ENCODE measurements at regions not wholly inside any gene's neighbourhood (a gene's known extent, or its start where the extent isn't known, plus 50 kb on each side); places are given as distances from the start of the nearest gene placed in this dataset.

DNA sequence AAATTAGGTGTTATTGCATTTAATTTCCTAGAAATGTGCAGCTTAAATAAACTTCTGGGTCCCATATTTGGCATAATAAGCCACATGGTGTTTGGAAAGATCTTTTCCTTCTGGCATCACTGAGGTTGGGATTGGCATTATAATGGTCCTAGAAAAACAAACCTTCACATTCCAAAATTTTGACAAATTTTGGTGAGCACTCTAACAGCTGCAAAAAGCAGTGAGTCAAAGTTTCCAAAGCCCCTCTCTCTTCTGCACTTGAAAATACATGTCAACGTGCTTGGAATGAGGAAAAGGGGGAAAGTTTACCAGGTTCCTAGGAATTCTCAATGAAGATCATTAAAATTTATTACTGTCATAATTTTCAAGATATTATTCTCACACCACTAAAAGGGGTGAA lies 77.8 kb upstream of the STK17B start:
- no peak for DNase-seq

DNA sequence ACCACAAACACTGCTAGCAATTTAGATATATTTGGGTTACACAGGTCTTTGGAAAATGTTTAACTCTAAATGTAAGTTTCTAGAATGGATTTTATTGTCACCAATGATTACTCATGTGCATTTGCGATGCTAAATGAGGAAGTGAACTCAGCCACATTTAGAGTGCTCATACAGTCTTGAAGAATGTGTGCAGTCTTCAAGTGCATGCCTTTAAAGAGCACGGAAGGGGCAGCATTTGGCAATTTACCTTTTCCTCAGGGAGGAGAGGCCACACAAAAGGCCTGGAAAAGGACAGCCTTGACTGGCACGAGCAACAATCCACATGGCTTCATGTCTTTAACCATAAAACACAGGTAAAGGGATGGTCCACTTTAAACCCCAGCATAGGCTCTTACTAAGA lies 78.5 kb upstream of the STK17B start:
- DNase-seq, result no peak

- no peak for DNase-seq
Observed at GRCh38 chr2:196251132-196251531, 79.8 kb upstream of the STK17B start.

DNA sequence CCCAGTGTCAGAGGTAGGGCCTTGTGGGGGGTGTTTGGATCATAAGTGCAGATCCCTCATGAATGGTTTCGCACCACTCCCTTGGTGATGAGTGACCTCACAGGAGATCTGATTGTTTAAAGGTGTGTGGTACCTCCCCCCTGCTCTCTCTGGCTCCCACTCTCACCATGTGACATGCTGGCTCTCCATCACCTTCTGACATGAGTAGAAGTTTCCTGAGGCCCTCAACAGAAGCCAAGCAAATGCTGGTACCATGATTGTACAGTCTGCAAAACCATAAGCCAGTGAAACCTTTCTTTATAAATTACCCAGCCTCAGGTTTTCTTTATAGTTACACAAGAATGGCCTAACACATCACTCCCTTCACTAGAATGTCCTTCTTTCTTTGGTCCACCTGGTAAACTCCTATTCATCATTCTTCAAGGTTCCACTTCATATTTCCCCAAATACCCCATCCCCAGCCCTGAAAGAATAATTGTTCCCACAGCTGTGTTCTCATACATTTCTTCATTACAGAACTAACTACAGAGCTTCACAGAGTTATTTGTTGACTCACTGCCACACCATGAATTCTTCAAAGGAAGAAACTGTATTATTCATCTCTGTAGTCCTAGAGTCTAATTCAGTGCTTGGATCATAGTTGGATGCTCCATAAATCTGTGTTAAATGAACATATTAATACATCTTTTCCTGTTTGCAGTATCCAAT lies 81.2 kb upstream of the STK17B start:
- no peak for DNase-seq

DNA sequence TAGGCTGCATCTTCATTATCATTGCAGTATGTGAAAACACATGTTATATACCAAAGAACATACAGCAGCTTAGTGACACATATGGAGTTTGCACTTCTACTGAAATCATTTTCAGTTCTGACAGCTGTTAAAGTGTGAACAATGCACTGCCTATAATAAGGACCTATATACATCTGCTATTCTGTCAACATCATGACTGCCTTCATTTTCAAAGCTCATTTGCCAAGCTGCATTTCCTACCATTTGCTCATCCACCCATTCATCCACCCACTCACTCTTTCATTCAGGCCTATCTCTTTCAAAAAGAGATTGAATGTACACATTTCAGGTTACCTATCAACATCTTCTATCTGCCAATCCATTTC lies 81.7 kb upstream of the STK17B start:
- no peak for DNase-seq

DNA sequence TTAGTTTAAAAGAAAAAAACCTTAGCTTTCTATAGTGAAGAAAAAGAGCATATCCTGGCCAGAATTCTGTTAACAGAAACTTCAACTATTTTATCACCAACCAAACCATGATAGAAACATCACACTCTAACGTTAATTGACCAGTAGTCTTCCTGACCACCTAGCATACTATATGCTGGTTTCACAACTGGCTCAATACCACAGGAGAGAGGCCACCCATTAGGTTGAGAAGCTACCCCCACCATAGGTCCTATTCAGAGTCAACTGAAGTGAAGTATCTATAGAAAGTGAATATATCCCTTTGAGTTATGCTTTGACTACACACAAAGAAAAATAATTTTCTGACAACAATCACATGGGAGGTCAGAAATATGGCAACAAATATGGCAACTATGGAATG lies 85.2 kb upstream of the STK17B start:
- DNase-seq, result no peak

GRCh38 chr2:196257086-196257485 lies 85.7 kb upstream of the STK17B start:
- no peak for DNase-seq

DNA sequence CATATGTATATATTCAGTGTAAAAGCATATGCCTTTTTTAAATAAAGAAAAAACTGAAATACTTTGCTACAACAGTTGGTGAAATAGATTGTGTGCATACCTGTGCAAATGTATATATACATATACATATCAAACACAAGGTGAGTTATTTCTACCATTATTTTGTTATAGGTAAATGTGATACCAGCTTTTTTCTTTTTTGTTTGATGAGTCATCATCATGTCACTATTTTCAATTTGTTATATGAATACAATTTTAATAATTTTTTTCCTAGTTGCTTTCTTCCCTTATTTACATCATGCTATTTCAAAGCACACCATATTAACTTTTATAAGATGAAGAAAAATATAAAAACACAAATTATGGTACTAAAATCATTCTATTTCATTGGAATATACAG lies 87.0 kb upstream of the STK17B start:
- no peak for DNase-seq

DNA sequence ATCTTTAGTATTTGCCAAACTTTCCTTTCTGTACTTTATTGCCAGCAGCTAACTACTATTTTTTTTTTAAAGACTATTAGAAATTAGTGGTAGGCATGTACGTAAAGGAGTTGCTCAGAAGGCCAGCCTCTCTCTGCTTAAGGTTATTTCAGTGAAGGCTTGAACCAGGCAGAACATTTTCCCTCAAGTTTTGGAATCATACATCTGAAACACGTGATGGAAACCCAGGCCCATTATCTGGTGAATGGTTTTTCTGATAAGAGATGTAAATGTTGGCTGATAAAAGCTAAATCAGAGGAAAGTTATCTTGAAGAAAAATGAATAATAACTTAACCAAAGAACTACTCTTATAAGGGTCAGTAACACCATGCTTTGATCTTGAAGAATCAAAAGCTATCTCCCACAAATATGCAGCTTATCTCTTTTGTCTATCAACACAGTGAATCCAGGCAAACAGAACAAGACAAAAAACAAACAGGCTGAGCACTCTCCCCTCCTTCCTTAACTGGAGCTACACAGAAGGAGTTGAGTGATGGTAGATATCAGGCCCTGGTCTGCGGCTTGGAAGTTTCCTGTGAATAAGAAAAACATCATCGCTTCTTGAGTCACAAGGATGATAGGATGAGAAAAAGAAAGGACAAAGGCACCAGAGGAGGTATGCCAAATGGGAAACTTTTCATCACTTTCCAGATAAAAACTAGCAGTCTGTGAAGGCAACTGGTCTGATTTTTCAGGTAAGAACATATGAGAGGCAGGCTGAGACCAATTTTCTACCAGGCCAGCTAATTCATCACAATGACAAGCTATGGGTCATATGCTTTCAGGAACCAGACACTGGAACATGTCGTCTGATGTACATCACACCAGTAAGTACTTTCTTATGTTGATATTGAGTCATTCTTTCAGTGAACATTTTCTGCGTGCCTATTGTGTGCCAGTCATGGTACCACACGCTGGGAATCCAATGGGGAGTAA lies 88.4 kb upstream of the STK17B start:
- no peak for DNase-seq

GRCh38 chr2:196260546-196260945 lies 89.2 kb upstream of the STK17B start:
- DNase-seq, result no peak

- no peak for DNase-seq
Observed at GRCh38 chr2:196262606-196263005, 91.2 kb upstream of the STK17B start.

DNA sequence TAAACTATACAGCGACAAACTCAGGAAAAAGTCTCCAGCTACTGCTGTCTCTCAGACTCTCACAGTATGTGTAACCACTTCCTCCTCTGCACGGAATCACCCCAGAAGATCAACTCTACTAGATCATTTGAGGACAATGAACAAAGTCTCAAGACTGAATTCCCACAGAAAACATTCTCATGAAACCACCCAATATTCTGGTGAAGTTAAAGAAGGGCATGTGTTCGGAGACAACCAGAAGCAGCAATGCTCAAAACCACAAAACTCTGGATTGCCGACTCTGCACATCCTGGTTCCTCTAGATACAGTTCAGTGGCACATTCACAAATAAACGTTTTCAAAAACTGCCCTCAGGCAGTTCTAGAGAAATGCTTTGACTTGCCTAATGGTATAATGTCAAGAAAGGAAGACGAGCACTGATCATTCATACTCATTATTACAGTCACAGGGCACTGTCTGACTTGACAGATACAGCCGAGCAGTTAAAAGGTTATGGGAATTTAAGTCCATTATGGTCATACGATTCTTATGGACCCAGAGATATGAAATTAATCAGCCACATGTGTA lies 91.9 kb upstream of the STK17B start:
- DNase-seq, result peak; percentile 27

DNA sequence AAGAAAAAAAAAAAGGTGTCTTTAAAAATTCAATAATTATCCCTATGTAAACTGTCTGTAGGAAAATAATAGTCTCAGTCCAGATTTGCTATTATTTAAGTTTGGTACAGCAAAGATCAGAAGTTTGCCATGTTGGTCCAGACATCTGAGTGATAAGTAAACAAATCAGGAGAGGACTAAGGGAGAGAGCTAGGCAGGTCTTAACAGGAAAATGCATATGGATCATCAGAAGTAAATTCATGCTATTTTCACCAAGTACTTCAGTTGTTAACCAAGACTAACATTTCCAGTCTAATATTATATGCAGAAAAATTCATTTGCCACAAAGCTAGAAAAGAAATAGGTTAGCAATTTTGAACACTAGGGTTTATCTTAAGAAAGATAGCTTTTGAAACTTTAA lies 95.0 kb upstream of the STK17B start:
- DNase-seq, result no peak

- DNase-seq, result no peak
Observed at GRCh38 chr2:196266855-196267254, 95.5 kb upstream of the STK17B start.

DNA sequence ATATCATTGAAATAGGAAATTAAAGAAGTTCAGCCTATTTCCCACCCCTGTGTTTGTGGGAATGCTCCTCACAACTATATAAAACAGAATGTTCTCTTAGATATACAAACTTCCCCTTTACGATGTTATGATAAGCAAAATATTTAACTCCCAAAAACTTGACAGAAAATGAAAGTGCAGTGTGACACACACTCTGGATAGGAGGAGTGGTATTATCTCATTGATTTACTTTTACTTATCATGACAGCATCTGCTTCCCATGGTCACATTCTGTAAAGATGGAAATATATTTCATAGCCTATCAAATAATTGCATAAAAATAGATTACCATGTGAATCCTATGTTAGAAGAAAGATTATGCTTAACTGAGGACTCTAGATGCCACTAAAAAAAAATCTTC lies 96.6 kb upstream of the STK17B start:
- DNase-seq, result no peak

DNA sequence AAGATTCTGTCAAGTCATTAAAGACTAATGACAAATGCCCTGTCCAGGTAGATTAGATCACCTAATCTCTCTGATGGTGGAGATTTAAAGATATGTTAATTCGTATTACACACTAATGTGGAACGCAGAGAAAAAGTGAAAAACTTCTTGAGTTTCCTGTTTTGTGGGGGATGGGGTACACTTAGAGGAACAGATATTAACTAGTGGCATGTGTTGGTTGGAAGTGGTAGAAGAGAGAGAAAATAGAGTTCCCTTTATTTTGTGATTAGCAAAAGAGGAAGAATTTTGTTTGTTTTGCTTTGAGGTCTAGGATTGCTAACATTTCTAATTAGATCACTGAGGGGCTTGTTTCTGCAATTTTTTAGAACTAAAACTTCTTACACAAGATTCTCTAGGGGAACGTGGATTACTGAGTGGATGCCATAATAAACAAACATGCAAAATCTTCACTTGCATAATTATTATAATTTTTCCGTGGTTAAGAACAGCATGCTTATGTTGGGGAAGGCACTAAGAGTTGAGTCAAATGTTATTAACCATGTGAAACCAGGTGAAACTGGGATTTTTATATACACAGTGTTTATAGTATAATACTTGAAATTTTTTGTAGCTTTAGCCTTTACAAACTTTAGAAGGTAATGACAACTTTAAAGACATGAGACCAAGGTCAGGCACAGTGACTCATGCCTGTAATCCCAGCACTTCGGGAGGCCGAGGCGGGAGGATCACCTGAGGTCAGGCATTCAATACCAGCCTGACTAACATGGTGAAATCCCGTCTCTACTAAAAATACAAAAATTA lies 97.4 kb upstream of the STK17B start:
- DNase-seq, result no peak

- no peak for DNase-seq
Observed at GRCh38 chr2:196271795-196272194, 100.4 kb upstream of the STK17B start.

- no peak for DNase-seq
Observed at GRCh38 chr2:196274387-196274809, 103.0 kb upstream of the STK17B start.

DNA sequence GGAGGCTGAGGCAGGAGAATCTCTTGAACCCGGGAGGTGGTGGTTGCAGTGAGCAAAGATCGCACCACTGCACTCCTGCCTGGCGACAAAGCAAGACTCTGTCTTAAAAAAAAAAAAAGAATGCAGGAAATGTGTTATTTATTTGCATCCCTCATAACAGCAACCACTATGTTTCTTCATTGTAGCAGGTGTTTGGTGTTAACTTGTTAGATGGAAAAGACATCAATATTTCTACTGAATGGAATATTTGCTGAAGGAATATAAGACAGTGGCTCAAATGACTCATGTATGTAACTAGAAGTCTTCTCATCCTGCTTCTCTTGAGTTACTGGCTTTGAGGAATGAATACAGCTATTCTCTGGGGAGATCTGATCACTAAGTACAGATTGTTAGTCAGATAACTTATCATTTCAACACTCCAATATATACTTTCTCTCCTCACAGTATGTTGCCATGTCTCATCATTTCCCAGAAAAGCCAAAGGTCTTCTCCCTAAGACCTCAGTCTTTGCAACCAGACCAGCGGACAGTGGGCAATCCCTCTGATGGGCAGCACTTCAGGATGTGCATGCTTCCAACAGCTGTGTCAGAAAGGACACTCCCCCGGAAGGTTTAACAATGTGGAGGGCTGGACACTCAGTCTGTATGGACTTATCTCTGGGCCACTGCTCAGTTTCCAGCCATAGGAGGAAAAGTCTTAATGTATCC lies 104.4 kb upstream of the STK17B start:
- DNase-seq, result no peak

DNA sequence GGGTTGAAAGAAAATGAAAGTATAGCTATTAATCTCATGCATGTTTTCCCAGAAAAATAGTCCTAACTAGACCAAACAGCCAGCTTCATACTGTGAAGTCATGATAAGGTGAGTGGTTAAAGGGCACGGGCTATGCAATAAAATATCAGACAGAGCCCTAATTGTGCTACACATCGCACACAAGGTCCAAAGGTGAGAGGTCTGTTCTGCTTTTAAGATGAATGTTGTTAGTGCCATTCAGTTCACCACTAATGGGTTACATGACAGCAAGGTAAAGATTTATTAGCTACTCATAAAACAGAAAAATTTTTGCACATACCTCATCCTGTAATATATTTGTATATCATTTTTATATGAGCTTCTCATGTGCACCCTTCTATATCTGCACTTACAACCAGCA lies 105.0 kb upstream of the STK17B start:
- no peak for DNase-seq

DNA sequence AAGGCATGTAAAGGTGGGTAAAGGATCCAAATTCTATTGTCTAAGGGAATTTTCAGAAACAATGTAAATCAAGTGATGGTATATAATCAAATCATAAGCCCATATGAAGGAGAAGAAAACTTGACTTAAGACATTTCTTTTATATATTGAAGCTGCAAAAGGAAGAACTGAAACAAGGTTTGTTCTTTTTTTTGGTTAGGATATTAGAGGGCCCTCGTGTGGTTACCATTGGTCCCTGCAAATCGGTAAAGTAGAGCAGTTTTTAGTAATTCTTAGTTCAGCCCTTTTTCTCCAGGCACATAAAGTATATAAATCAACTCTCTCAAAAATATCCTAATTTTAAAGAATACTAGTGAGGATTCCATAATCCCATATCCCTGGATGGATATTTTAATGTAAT lies 105.6 kb upstream of the STK17B start:
- no peak for DNase-seq

- no peak for DNase-seq
Observed at GRCh38 chr2:196278491-196278911, 107.1 kb upstream of the STK17B start.
